Mesothelial cell of epicardium (in vitro differentiated cells): ENCODE measurements at regions not wholly inside any gene's neighbourhood (a gene's known extent, or its start where the extent isn't known, plus 50 kb on each side); places are given as distances from the start of the nearest gene placed in this dataset.
A peak's percentile ranks its signal among the peaks of the same experiment; 100 is the strongest.

Experiments used
- DNase-seq, 2 experiments: peaks; one replicate each; pipeline ENCODE4 v3.0.0; 2021; ENCODE audit warnings: low spot score in 2 of 2; ENCODE audit not compliant: unreplicated experiment in 2 of 2
- H3K27ac Mint-ChIP-seq: 2 replicates; pipeline ENCODE4 v1.8.0; 2021; ENCODE audit warnings: mixed read lengths
- H3K27me3 Mint-ChIP-seq: 2 replicates; pipeline ENCODE4 v1.8.0; 2021; ENCODE audit warnings: low read depth, mixed read lengths
- H3K36me3 Mint-ChIP-seq: 2 replicates; pipeline ENCODE4 v1.8.0; 2021; ENCODE audit warnings: mixed read lengths
- H3K4me1 Mint-ChIP-seq: 2 replicates; pipeline ENCODE4 v1.8.0; 2021; ENCODE audit warnings: mixed read lengths
- H3K4me3 Mint-ChIP-seq: 2 replicates; pipeline ENCODE4 v1.8.0; 2021; ENCODE audit warnings: mild to moderate bottlenecking, moderate library complexity, mixed read lengths
- H3K9me3 Mint-ChIP-seq: 2 replicates; pipeline ENCODE4 v1.8.0; 2021; ENCODE audit warnings: mixed read lengths
- TF ChIP-seq, protein P1 (sequence below): fragments of 200-600 bp; sonication (generic); IDR thresholded peaks from one replicate; pipeline ENCODE4 v1.5.0; 2021; ENCODE audit warnings: antibody characterized with exemption; ENCODE audit not compliant: unreplicated experiment

DNA sequence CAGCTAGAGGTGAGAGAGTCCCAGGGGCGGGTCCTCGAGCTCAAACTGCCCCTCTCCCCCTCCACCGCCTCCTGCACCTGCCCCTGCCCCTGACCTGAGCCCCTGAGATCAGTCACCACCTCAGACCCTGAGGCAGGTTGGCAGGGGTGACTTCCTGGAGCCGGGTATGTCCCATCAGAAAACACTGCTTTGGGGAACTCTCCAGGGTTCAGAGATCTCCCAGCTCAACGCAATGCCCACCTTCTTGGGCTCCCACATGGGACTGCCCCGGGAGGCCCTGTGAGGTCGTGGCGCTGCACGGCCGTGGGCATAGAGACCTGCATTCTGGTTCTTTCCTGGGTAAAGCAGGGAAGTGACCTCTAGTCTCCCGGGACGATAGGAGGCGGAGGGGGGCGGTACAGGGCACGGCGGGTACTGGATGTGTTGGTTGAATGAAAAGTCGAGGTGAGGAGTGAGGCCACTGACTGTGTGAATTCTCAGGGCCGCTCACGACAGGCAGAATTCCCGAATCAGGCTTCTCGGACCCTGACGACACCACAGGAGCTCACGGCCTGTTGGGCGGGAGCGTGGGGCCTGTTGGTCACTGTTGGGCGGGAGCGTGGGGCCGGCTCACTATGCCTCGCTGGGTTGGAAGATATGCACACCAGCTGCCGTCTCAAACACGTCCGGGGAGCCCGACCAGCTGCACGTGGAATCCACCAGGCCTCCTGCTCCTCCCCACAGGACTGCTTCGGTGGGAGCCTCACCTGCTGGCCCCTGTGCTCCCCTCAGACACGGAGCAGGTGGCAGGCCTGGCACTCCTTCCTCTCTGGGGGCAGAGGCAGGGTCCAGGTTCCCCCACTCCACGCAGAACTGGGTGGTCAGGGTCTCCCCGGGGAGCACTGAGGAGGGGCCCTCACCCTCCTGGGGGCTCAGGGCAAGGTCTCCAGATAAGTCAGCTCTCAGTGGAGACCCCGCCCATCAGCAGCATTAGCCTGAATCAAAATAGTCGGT, 178.0 kb upstream of the PPP1R26 start:
- Mint-ChIP-seq H3K4me3 (no peak overlapping the region), H3K36me3 (no peaks in the 10 kb centered on the region), H3K9me3 (no peaks in the 10 kb centered on the region), H3K27me3 (peaks cover 77% of the 10 kb centered on the region), H3K27ac (no peak overlapping the region), H3K4me1 (no peaks in the 10 kb centered on the region)
- TF ChIP-seq, protein P1, sequence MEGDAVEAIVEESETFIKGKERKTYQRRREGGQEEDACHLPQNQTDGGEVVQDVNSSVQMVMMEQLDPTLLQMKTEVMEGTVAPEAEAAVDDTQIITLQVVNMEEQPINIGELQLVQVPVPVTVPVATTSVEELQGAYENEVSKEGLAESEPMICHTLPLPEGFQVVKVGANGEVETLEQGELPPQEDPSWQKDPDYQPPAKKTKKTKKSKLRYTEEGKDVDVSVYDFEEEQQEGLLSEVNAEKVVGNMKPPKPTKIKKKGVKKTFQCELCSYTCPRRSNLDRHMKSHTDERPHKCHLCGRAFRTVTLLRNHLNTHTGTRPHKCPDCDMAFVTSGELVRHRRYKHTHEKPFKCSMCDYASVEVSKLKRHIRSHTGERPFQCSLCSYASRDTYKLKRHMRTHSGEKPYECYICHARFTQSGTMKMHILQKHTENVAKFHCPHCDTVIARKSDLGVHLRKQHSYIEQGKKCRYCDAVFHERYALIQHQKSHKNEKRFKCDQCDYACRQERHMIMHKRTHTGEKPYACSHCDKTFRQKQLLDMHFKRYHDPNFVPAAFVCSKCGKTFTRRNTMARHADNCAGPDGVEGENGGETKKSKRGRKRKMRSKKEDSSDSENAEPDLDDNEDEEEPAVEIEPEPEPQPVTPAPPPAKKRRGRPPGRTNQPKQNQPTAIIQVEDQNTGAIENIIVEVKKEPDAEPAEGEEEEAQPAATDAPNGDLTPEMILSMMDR = no peak
- peak in 1 of 2 experiments; percentile 31 for DNase-seq

DNA sequence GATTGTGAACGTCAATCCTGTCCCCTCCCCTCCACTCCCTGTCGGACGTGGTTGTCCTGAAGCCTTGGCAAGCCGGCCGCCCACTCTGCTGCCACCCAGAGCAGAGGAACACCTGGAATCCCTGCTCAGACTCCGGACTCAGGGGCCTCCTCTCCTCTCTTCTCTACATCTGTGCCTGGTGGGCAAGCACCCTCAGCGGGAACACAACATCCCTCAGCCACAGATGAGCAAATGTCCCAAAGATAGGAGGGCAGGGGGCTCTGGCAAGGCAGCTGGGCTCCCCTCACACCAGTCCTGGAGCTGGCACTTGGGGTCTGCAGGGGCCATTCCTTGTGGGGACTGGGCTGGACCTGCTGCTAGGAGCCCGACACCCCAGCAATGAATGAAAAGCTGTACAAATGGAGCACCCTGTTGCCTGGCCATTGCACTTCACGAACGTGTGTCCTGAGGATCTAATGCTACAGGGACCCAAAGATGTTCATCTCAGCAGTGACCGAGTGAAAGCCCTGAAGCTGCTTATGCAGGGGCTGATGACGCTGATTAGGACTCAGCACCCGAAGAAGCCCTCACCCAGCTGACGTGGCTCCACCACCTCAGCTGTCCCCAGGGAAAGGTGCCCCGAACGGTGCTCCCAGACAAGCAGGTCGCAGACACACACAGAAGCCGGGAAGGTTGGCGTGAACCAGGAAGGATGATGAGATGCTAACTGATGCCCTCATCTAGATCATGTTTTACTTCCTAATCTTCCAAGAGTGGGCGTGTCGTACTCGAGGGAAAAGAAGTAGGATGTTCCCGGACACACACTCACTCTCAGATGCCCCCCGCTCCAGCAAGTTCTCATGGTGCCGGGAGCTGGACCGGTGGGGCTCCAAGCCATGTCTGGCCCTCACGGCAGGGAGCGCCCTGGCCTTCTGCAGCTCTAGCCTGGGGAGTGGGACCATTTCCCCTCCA, 177.0 kb upstream of the PPP1R26 start:
- Mint-ChIP-seq H3K4me3 (no peak overlapping the region), H3K27ac (no peak overlapping the region), H3K27me3 (peaks cover 83% of the 10 kb centered on the region), H3K4me1 (no peaks in the 10 kb centered on the region), H3K36me3 (no peaks in the 10 kb centered on the region), H3K9me3 (no peaks in the 10 kb centered on the region)
- peak in 1 of 2 experiments; percentile 31 for DNase-seq
- TF ChIP-seq, protein P1 = no peak

GRCh38 chr9:135303280-135303647, 176.3 kb upstream of the PPP1R26 start:
- Mint-ChIP-seq H3K36me3 (no peaks in the 10 kb centered on the region), H3K9me3 (no peaks in the 10 kb centered on the region), H3K4me3 (no peak overlapping the region), H3K27me3 (peaks cover 79% of the 10 kb centered on the region), H3K27ac (no peak overlapping the region), H3K4me1 (no peaks in the 10 kb centered on the region)
- DNase-seq = peak in 1 of 2 experiments; percentile 24
- TF ChIP-seq, protein P1 = no peak

- TF ChIP-seq, protein P1 = no peak
- no peaks in the 10 kb centered on the region for H3K9me3 Mint-ChIP-seq
- H3K4me3 Mint-ChIP-seq = no peak overlapping the region
- peaks cover 78% of the 10 kb centered on the region for H3K27me3 Mint-ChIP-seq
- no peak for DNase-seq
- H3K4me1 Mint-ChIP-seq = no peaks in the 10 kb centered on the region
- H3K27ac Mint-ChIP-seq = no peak overlapping the region
- no peaks in the 10 kb centered on the region for H3K36me3 Mint-ChIP-seq
Measured at GRCh38 chr9:135303865-135304499, 175.6 kb upstream of the PPP1R26 start.

DNA sequence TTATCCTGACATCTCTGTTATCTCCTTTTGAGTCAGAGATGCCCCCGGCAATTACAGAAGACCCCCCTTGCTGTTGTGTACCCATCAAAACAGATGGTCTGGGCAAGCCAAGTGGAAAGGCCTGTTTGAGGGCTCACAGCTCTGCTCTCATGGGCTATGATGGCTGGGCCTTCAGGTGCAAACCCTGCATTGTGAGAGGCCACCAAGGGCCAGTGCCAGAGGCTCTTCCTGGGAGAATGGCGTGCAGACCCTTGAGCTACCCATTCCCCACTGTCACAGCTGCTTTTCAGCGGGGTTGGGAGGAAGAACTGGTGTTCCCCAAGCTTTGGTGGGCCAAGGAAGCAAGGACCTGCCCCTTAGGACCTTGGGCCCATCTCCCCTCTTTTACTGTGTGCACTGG, 174.7 kb upstream of the PPP1R26 start:
- Mint-ChIP-seq H3K4me1 (no peaks in the 10 kb centered on the region), H3K9me3 (no peaks in the 10 kb centered on the region), H3K36me3 (no peaks in the 10 kb centered on the region), H3K4me3 (no peak overlapping the region), H3K27ac (no peak overlapping the region), H3K27me3 (peaks cover 76% of the 10 kb centered on the region)
- DNase-seq = no peak
- TF ChIP-seq, protein P1 = no peak
